Liver (tissue), 3 donors: ENCODE measurements at regions not wholly inside any gene's neighbourhood (a gene's known extent, or its start where the extent isn't known, plus 50 kb on each side); places are given as distances from the start of the nearest gene placed in this dataset.

Source experiments
- ATF3 ChIP-seq: IDR thresholded peaks from 2 replicates; pipeline ENCODE4 v1.6.1; 2016; ENCODE audit warnings: antibody characterized with exemption
- CTCF ChIP-seq: fragments of 150-350 bp; IDR thresholded peaks from 2 replicates; pipeline ENCODE4 v1.5.1; 2017; ENCODE audit warnings: improper control_type of control experiment, low read depth, low read length; ENCODE audit not compliant: missing input control
- EGR1 ChIP-seq, 2 donors: IDR thresholded peaks; 2 replicates each; pipeline ENCODE4 v1.6.1; 2016 to 2018; ENCODE audit warnings: antibody characterized with exemption in 2 of 2, low read depth in 2 of 2
- GABPA ChIP-seq, 2 donors: IDR thresholded peaks in 1 of 2; conservative IDR thresholded peaks in 1 of 2; 2 replicates each; pipeline ENCODE4 v1.6.1; 2016; ENCODE audit warnings: antibody characterized with exemption in 2 of 2, mild to moderate bottlenecking in 1 of 2, moderate library complexity in 1 of 2
- HNF4A ChIP-seq, 2 donors: conservative IDR thresholded peaks; 2 replicates each; pipeline ENCODE4 v1.6.1; 2016; ENCODE audit warnings: antibody characterized with exemption in 2 of 2, mild to moderate bottlenecking in 2 of 2
- JUND ChIP-seq, 2 donors: IDR thresholded peaks; 2 replicates each; pipeline ENCODE4 v1.6.1; 2016; ENCODE audit warnings: antibody characterized with exemption in 2 of 2
- MAX ChIP-seq: IDR thresholded peaks from 2 replicates; pipeline ENCODE4 v1.6.1; 2016; ENCODE audit warnings: antibody characterized with exemption
- RAD21 ChIP-seq, 2 donors: IDR thresholded peaks; 2 replicates each; pipeline ENCODE4 v1.6.1; 2016; ENCODE audit warnings: antibody characterized with exemption in 2 of 2, mild to moderate bottlenecking in 2 of 2
- REST ChIP-seq: IDR thresholded peaks from 2 replicates; pipeline ENCODE4 v1.6.1; 2016; ENCODE audit warnings: antibody characterized with exemption, mild to moderate bottlenecking
- SP1 ChIP-seq: IDR thresholded peaks from 2 replicates; pipeline ENCODE4 v1.6.1; 2018; ENCODE audit warnings: antibody characterized with exemption, mild to moderate bottlenecking
- TAF1 ChIP-seq: conservative IDR thresholded peaks from 2 replicates; pipeline ENCODE4 v1.6.1; 2016; ENCODE audit warnings: antibody characterized with exemption, mild to moderate bottlenecking
- YY1 ChIP-seq: IDR thresholded peaks from 2 replicates; pipeline ENCODE4 v1.6.1; 2016; ENCODE audit warnings: antibody characterized with exemption, mild to moderate bottlenecking
- ZBTB33 ChIP-seq: IDR thresholded peaks from 2 replicates; pipeline ENCODE4 v1.6.1; 2016; ENCODE audit warnings: antibody characterized with exemption
- donor health status: healthy.
- donor health status: healthy.

- TF ChIP-seq GABPA (IDR thresholded peaks at IDR 0.05 in 1 of 2, conservative IDR thresholded peaks at IDR 0.05 in 1 of 2) (no peak), TAF1 (no peak), CTCF (no peak), EGR1 (IDR thresholded peaks at IDR 0.05; ENCODE audit: low read depth in 2 of 2) (no peak), SP1 (no peak), RAD21 (IDR thresholded peaks at IDR 0.05) (no peak), REST (no peak), JUND (IDR thresholded peaks at IDR 0.05) (no peak), HNF4A (conservative IDR thresholded peaks at IDR 0.05) (no peak), ZBTB33 (no peak), MAX (no peak), ATF3 (no peak), YY1 (no peak)
Measured at GRCh38 chr6:99165838-99166237, 183.6 kb downstream of the FAXC start.
